Neural cell (in vitro differentiated cells): ENCODE measurements at regions not wholly inside any gene's neighbourhood (a gene's known extent, or its start where the extent isn't known, plus 50 kb on each side); places are given as distances from the start of the nearest gene placed in this dataset.

Experiments
- H2AFZ ChIP-seq: fragments of 200-600, 300-800 bp; sonication (generic), shearing (Covaris generic); 2 replicates; pipeline ENCODE4 v1.6.0; 2014; ENCODE audit warnings: low read depth, mild to moderate bottlenecking, antibody characterized with exemption, low read length, moderate library complexity
- H3F3A ChIP-seq: fragments of 200-600 bp; shearing (Covaris generic); 2 replicates; pipeline ENCODE4 v1.6.1; 2016; ENCODE audit warnings: mild to moderate bottlenecking, moderate library complexity, mixed read lengths, antibody characterized with exemption, low read length; ENCODE audit not compliant: insufficient read depth, poor library complexity, severe bottlenecking
- H3K27ac ChIP-seq: fragments of 200-600, 300-800 bp; sonication (generic), shearing (Covaris generic); 2 replicates; pipeline ENCODE4 v1.5.1; 2014; ENCODE audit warnings: mild to moderate bottlenecking, low read length, moderate library complexity
- H3K27me3 ChIP-seq: fragments of 300-800, 200-600 bp; sonication (generic), shearing (Covaris generic); 2 replicates; pipeline ENCODE4 v1.6.0; 2014; ENCODE audit warnings: mild to moderate bottlenecking, low read depth, low read length, moderate library complexity; ENCODE audit not compliant: insufficient read depth
- H3K36me3 ChIP-seq: fragments of 300-800, 200-600 bp; sonication (generic), shearing (Covaris generic); 2 replicates; pipeline ENCODE4 v1.5.1; 2014; ENCODE audit warnings: mild to moderate bottlenecking, antibody characterized with exemption, low read length, moderate library complexity; ENCODE audit not compliant: insufficient read depth
- H3K4me2 ChIP-seq: fragments of 300-800, 200-600 bp; sonication (generic), shearing (Covaris generic); 2 replicates; pipeline ENCODE4 v1.6.0; 2014; ENCODE audit warnings: mild to moderate bottlenecking, low read length
- H3K4me3 ChIP-seq: fragments of 300-800, 200-600 bp; sonication (generic), shearing (Covaris generic); 2 replicates; pipeline ENCODE4 v1.5.1; 2014; ENCODE audit warnings: mild to moderate bottlenecking, low read length, moderate library complexity
- H3K79me2 ChIP-seq: fragments of 200-600 bp; shearing (Covaris generic); replicated peaks from 2 replicates; pipeline ENCODE4 v1.6.0; 2014; ENCODE audit warnings: mild to moderate bottlenecking, low read length, moderate library complexity; ENCODE audit not compliant: insufficient read depth
- H3K9ac ChIP-seq: fragments of 300-800, 200-600 bp; sonication (generic), shearing (Covaris generic); 2 replicates; pipeline ENCODE4 v1.6.1; 2016; ENCODE audit warnings: mild to moderate bottlenecking, low read length, mixed read lengths
- H3K9me2 ChIP-seq: fragments of 200-600 bp; shearing (Covaris generic); 2 replicates; pipeline ENCODE4 v1.6.1; 2016; ENCODE audit warnings: mild to moderate bottlenecking, low read length, mixed read lengths; ENCODE audit not compliant: insufficient read depth
- H3K9me3 ChIP-seq: fragments of 200-600, 300-800 bp; sonication (generic), shearing (Covaris generic); 2 replicates; pipeline ENCODE4 v1.6.1; 2016; ENCODE audit warnings: mild to moderate bottlenecking, mixed run types, low read length, moderate library complexity, mixed read lengths
- H4K20me1 ChIP-seq: fragments of 200-600 bp; shearing (Covaris generic); 2 replicates; pipeline ENCODE4 v1.6.1; 2016; ENCODE audit warnings: mild to moderate bottlenecking, mixed run types; ENCODE audit not compliant: insufficient read depth
- CTCF ChIP-seq: fragments of 450-650 bp; IDR thresholded peaks from 2 replicates; pipeline ENCODE4 v1.5.1; 2014; ENCODE audit warnings: antibody characterized with exemption, mild to moderate bottlenecking, moderate library complexity; ENCODE audit not compliant: poor library complexity, severe bottlenecking
- EP300 ChIP-seq: fragments of 450-650 bp; conservative IDR thresholded peaks from 2 replicates; pipeline ENCODE4 v1.6.1; 2014; ENCODE audit warnings: antibody characterized with exemption, mild to moderate bottlenecking, moderate library complexity; ENCODE audit not compliant: poor library complexity, severe bottlenecking
- EZH2 ChIP-seq: fragments of 200-600, 300-800 bp; shearing (Covaris generic), sonication (generic); IDR thresholded peaks from 2 replicates; pipeline ENCODE4 v1.6.1; 2014; ENCODE audit warnings: antibody characterized with exemption, low read length, borderline replicate concordance, mild to moderate bottlenecking; ENCODE audit not compliant: insufficient read depth, poor library complexity, severe bottlenecking
- MXI1 ChIP-seq: fragments of 450-650 bp; conservative IDR thresholded peaks from 2 replicates; pipeline ENCODE4 v1.6.1; 2014; ENCODE audit warnings: antibody characterized with exemption, mild to moderate bottlenecking; ENCODE audit not compliant: poor library complexity, severe bottlenecking
- POLR2AphosphoS5 ChIP-seq: IDR thresholded peaks from 2 replicates; pipeline ENCODE4 v1.6.1; 2012
- RAD21 ChIP-seq: fragments of 450-650 bp; conservative IDR thresholded peaks from 2 replicates; pipeline ENCODE4 v1.6.1; 2014; ENCODE audit warnings: antibody characterized with exemption, mild to moderate bottlenecking, moderate library complexity
- SMC3 ChIP-seq: fragments of 450-650 bp; conservative IDR thresholded peaks from 2 replicates; pipeline ENCODE4 v1.6.1; 2014; ENCODE audit warnings: antibody characterized with exemption, mild to moderate bottlenecking, moderate library complexity; ENCODE audit not compliant: poor library complexity
- TAF1 ChIP-seq: IDR thresholded peaks from 2 replicates; pipeline ENCODE4 v1.6.1; 2012; ENCODE audit warnings: low read depth
- TF ChIP-seq, protein P1 (sequence below): IDR thresholded peaks from 2 replicates; pipeline ENCODE4 v1.6.1; 2012; ENCODE audit warnings: borderline replicate concordance

GRCh38 chr5:159385536-159385935, 55.2 kb upstream of the IL12B start:
- H3K9me3 ChIP-seq = peaks cover 6% of the 10 kb centered on the region
- H3K4me2 ChIP-seq = no peak overlapping the region
- no peaks in the 10 kb centered on the region for H4K20me1 ChIP-seq
- no peaks in the 10 kb centered on the region for H3K9me2 ChIP-seq
- H3K36me3 ChIP-seq = no peaks in the 10 kb centered on the region
- no peaks in the 10 kb centered on the region for H3F3A ChIP-seq
- H3K27me3 ChIP-seq = no peaks in the 10 kb centered on the region
- H2AFZ ChIP-seq = no peak overlapping the region
- no peaks in the 10 kb centered on the region for H3K79me2 ChIP-seq
- no peak overlapping the region for H3K27ac ChIP-seq
- H3K4me3 ChIP-seq = no peak overlapping the region
- H3K9ac ChIP-seq = no peak overlapping the region
- TF ChIP-seq MXI1 (no peak), RAD21 (no peak), EP300 (no peak), CTCF (no peak), TAF1 (no peak), SMC3 (no peak), EZH2 (no peak), POLR2AphosphoS5 (no peak)
- TF ChIP-seq, protein P1, sequence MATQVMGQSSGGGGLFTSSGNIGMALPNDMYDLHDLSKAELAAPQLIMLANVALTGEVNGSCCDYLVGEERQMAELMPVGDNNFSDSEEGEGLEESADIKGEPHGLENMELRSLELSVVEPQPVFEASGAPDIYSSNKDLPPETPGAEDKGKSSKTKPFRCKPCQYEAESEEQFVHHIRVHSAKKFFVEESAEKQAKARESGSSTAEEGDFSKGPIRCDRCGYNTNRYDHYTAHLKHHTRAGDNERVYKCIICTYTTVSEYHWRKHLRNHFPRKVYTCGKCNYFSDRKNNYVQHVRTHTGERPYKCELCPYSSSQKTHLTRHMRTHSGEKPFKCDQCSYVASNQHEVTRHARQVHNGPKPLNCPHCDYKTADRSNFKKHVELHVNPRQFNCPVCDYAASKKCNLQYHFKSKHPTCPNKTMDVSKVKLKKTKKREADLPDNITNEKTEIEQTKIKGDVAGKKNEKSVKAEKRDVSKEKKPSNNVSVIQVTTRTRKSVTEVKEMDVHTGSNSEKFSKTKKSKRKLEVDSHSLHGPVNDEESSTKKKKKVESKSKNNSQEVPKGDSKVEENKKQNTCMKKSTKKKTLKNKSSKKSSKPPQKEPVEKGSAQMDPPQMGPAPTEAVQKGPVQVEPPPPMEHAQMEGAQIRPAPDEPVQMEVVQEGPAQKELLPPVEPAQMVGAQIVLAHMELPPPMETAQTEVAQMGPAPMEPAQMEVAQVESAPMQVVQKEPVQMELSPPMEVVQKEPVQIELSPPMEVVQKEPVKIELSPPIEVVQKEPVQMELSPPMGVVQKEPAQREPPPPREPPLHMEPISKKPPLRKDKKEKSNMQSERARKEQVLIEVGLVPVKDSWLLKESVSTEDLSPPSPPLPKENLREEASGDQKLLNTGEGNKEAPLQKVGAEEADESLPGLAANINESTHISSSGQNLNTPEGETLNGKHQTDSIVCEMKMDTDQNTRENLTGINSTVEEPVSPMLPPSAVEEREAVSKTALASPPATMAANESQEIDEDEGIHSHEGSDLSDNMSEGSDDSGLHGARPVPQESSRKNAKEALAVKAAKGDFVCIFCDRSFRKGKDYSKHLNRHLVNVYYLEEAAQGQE = no peak

DNA sequence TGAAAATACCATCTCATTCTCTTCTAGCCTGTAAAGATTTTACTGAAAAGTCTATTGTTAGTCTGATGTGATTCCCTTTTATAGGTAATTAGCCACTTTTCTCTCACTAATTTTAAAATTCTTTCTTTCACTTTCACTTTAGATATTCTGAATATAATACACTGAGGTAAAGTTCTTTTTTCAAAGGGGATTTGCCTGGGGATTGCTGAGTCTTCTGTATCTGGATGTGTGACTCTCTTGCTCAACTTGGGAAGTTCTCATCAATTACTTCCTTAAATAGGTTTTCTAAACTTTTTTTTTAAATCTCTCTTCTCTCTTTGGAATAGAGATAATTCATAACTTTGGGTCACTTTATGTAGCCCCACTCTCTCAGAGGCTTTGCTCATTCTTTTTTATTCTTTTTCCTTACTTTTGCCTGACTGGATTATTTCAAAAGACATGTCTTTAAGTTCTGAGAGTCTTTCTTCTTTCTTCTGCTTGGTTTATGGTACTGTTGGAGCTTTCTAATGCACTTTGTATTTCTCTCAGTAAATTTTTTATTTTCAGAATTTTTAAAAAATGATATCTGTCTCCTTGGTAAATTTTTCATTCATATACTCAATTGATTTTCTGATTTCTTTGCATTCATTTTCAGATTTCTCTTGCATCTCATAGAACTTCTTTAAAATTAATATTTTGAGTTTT, 55.9 kb upstream of the IL12B start:
- Histone ChIP-seq H2AFZ (no peak overlapping the region), H4K20me1 (no peaks in the 10 kb centered on the region), H3K27ac (no peak overlapping the region), H3K9me2 (no peaks in the 10 kb centered on the region), H3K36me3 (no peaks in the 10 kb centered on the region), H3K9me3 (peaks cover 6% of the 10 kb centered on the region), H3K9ac (no peak overlapping the region), H3K79me2 (no peaks in the 10 kb centered on the region), H3F3A (no peaks in the 10 kb centered on the region), H3K27me3 (no peaks in the 10 kb centered on the region), H3K4me2 (no peak overlapping the region), H3K4me3 (no peak overlapping the region)
- TF ChIP-seq POLR2AphosphoS5 (no peak), MXI1 (no peak), RAD21 (no peak), EP300 (no peak), SMC3 (no peak), TAF1 (no peak), CTCF (no peak), EZH2 (no peak)
- TF ChIP-seq, protein P1 = no peak
